ENCODE measurements at regions not wholly inside any gene's neighbourhood (a gene's known extent, or its start where the extent isn't known, plus 50 kb on each side); places are given as distances from the start of the nearest gene placed in this dataset.

GRCh38 chr20:46840054-46840729, 54.5 kb upstream of the EYA2 start:
- no peak for DNase-seq (ENCODE audit: low read depth in 4 of 4, low spot score in 3 of 4)
